ENCODE measurements at regions not wholly inside any gene's neighbourhood (a gene's known extent, or its start where the extent isn't known, plus 50 kb on each side); places are given as distances from the start of the nearest gene placed in this dataset.

DNA sequence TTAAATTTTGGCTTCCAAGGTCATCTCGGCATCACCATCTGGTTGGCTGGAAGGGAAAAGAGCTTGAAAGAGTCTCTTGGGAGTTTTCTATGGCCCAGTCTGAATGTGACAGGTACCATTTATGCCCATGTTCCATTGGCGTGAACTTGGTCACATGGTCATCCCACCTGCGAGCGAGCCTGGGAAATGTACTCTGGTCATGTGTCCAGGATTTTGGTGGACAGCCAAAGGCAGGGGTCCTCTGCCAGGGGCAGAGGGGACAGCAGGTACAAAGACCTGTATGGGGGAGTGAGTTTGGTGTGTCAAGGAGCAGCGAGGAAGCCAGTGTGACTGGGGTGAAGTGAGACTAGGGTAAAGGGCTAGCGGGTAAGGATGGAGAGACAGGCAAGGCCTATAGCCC is 112.6 kb downstream of the CDC5L start:
- no peak for DNase-seq (ENCODE audit: low read depth in 3 of 3)

DNA sequence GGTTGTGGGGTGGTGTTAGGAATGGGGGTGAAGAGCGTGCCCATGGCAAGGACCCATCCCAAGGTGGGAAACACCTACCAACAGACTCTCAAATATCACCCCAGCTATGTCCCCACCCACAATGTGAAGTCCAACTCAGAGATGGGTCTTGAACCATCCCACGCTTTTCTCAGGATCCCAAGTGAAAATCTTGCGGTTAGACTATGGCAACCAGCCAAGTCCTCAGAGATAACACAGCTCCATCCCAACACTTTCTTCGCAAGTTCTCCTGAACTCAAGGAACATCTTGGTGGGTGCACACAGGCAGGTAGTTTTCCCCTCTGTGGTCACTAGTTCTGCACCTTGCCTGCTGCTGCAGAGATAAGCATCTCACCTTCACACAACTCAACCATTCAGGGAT is 116.0 kb downstream of the CDC5L start:
- no peak for DNase-seq (ENCODE audit: low read depth in 3 of 3)

DNA sequence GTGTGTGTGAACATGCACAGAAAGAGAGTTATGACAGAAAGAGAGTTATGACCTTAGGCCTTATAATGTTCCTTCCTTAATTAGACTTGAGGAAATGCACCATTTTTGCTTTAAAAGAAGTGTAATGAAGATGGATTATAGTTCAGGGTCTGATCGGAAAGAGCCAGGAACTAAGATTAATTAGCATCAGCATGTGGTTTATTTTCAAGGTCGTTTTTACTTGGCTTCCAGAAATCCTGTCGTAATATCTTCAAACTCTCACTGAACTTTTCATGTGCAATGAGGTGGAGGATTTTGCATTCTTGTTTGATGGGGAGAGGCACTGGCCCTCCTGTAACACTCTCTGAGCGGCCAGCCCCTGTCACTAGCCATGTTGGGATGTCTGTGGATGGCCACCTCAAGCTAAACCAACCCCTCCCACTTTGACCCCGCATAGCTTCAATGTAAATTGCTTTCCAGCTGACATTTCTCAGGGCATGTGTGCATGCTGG is 116.8 kb downstream of the CDC5L start:
- no peak for DNase-seq (ENCODE audit: low read depth in 3 of 3)

DNA sequence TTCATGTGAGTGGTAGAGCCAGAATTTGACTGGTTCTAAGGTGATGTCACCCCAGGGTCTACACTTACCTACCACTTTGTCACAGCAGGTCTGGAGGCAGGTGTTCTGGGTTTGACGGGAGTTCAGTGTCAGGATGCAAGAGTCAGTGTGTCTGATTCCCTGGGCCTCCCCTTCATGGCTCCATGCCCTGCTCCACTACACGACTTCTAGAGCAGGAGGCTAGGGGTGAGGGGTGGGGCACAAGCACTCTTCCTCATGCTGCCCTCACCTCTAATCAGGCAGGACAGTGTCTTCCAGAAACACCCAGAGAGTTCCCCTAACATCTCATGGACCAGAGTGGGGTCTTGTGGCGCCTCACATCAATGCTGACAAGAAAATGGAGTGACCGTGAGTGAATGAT is 118.2 kb downstream of the CDC5L start:
- DNase-seq (ENCODE audit: low read depth in 3 of 3) = no peak

DNA sequence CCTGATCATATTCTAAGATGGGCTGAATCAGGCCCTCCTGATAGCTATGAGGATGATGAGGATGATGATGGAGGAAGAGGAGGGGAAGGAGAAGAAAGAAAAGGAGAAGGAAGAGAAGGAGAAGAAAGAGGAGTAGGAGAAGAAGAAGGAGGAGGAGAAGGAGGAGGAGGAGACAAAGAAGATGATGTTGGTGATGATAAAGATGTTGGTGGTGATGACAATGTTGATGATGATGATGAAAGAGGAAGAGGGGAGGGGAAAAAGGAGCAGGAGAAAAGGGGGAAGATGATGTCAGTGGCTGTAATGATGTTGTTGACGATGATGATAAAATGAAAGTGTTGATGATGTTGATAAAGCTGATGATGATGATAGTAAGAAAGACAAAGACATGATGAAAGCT is 119.5 kb downstream of the CDC5L start:
- no peak for DNase-seq (ENCODE audit: low read depth in 3 of 3)

DNA sequence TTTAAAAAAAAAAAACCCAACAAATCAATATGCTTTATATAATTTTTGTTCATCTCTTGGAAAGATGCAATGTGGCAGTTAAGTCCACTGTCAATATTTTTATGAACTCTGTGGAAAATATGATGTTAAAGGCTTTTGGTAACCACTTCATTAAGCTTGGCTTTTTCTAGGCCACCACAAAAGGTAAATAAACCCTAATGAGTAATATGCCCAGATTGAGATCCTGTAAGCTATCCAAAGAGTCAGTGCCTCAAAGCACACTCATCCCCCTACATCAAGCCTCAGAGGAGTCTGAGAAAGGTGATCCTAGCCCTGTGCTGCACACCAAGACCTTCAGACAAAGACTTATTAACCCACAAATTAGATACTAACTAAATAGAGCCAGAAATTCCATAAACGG is 121.1 kb downstream of the CDC5L start:
- DNase-seq (ENCODE audit: low read depth in 3 of 3) = no peak

DNA sequence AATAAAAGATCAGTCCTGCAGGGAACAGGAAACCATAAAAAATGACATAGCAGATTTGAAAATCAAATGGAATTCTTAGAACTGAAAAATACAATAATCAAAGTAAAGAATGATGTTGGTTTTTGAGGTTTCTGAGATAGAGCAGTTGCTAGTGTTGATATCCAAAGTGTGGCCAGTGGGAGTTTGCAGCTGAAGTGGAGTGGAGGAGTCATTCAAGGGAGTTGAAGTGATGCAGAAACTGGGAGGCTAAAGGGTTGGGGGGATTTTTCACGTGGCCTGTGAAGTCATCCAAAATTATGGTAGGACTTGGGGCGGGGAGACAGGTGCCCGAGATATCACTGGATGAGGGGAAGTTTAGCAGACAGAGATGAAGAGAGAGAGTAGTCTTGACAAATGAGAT is 123.6 kb downstream of the CDC5L start:
- no peak for DNase-seq (ENCODE audit: low read depth in 3 of 3)

DNA sequence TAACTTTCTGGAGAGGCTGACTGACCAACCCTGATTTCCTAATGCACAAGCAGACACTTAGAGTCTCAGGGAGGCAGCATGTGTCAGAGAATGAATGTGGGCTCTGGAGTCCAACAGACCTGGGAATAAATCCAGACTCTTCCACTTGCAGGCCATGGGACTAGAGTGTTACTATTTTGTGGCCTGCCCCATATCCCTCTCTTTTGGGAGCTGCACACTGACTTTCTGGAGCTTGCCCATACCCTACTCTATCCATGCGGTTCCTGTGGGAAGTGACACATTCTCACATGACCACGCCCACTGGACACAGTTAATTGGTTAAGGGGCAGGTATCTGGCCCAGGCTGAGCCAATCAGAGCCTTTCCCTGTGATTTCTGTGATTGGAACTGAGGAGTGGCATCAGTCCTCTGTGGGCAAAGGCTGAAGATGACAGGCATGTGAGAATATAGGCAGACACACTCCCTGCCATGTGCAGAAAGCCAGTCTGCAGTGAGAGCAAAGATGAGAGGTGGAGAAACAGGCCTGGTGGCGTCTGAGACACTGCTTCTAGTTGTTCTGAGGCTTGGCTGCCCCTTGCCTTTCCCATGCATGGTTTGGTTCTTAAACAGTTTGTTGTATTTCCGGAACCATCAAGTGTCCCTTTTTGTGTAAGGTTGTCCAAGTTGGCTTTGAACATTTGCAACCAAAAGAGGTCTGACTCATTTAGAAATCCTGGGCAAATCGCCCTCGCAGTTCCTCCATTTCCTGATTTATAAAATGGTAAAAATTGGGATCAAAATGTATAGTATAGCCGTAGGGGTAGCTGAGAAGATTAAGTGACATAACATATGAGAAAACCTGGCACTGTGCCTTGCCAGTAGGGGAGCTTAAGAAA is 125.6 kb downstream of the CDC5L start:
- no peak for DNase-seq (ENCODE audit: low read depth in 3 of 3)

DNA sequence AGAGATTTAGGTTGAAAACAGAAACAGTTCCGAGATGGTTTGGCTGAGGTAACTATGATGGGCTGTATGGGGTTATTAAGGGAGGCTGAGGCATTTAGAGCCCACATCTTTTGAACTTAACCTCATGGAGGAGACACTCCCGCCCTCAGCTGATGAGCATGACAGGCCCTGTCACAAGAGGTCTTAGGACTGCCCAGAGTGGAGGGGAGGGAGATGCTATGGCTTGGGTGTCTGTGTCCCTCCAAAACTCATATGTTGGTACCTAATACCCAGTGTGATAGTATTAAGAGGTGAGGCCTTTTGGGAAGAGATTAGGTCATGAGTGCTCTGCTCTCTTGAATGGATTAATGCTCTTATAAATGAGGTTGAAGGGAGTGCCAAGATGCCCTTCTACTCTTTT is 126.6 kb downstream of the CDC5L start:
- no peak for DNase-seq (ENCODE audit: low read depth in 3 of 3)

DNA sequence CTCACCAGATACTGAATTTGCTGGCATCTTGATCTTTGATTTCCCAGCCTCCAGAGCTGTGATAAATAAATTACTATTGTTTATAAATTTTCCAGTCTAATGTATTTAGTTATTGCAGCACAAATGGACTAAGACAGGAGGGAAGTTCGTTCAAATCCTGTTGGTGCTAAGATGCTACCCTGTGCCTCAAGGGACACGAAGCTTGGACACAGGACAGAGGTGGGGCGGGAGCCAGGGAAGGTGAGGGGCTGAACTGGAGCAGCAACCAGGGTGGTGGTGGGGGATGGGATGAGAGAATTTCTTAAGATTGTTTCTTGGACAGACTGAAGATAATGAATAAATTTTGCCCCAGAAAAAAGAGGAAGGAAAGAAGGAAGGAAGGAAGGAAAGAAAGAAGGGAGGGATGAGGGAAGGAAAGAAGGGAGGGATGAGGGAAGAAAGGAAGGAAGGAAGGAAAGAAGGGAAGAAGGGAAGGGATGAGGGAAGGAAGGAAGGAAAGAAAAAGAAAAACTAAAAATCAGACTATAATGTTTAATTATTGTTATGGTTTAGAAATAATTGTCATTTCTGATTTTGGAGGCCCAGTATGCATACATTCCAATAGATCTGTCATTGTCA is 127.2 kb downstream of the CDC5L start:
- DNase-seq (ENCODE audit: low read depth in 3 of 3) = no peak

DNA sequence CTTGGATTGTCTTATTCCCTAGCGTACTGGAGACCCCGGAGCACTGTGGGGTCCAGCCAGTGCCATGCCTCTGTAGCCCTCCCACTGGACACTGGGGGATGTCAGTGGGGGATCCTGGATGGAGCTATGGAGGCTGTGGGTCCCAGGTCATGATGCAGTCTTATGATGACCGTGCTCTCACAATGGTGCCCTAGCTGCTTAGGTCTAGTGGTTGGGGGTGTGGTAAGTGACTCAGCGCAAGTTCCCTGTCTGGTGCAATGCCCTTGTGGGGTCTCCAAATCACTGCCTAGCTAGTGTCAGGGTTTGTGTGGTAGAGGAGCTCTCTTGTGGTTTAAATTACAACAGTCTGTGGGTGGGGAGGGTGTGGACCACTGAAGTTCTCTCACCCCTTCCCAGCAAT is 135.4 kb downstream of the CDC5L start:
- no peak for DNase-seq (ENCODE audit: low read depth in 3 of 3)

DNA sequence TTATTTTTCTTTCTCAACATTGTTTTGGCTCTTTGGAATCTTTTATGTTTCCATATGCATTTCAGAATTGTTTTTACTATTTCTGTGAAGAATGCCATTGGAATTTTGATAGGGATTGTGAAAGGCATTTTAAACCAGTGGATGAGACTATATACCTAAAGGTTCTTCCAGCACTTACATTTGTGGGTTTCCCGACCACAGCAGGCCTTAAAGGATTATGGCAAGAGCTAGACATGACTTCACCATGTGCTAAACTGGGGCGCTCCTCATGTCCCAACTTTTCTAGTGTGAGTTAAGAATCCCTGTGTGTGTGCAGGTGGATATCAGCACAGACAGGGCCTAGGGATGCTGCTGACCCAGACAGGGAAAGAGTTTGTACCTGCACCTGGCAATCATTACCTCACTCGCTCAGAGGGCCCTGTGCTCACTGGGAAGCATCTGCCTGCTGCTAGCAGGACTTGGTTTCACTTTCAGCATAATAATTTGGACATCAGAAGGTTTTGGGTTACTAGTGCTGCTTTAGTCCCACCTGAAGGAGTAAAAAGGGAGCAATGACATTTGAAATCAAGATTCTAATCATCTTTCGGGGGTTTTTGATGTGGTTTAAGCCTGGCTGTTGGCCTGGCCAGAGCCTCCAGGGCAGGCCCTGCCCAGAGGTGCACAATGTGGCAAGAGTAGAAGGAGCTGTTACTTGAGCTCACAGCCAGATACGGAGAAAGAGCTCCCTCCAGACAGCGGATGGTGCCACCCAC is 137.1 kb downstream of the CDC5L start:
- DNase-seq (ENCODE audit: low read depth in 3 of 3) = no peak

DNA sequence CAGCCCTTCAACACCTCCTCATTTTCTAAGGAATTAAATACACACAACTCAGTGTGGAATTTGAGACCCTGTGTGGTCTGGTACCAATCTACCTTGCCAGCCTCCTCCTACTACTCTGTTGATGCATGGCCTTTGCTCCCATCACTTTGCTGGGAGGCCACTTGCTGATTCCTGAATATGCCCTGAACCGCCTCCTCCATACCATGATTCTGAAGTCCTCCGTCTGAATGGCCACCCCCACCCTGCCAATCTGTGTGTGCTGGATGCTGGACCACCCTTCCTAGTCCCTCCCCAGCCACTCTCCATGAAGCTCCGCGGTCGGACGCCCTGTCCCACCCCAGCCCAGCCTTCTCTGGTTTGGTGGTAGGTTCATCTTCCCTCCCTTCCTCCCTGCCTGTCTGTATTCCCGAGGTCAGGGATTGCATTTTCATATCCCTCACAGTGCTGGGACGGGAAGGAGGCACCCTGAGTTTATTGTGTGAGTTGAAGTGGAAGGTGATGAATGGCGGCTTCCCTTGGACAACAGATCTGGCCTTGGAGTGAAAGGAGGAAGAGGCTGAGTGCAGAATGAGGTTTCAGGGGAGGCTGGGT is 138.3 kb downstream of the CDC5L start:
- DNase-seq (ENCODE audit: low read depth in 3 of 3) = no peak

DNA sequence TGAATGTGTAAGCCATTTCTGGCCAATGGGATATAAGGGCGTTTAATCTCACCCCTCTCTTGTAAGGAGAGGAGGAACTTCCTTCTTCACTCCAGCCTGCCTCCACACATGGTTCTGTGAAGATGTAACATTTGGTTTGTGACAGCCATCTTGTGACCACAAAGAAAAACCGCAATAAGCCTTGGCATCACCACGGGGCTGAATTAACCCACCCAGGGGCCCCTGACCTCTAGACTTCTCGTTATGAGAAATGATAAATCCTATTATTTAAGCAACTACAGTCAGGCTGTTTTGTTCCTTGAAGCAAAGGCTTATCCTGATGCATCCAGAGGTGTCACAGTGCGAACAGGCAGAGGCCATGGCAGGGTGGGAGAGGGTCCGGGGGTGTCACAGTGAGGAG is 139.7 kb downstream of the CDC5L start:
- no peak for DNase-seq (ENCODE audit: low read depth in 3 of 3)

DNA sequence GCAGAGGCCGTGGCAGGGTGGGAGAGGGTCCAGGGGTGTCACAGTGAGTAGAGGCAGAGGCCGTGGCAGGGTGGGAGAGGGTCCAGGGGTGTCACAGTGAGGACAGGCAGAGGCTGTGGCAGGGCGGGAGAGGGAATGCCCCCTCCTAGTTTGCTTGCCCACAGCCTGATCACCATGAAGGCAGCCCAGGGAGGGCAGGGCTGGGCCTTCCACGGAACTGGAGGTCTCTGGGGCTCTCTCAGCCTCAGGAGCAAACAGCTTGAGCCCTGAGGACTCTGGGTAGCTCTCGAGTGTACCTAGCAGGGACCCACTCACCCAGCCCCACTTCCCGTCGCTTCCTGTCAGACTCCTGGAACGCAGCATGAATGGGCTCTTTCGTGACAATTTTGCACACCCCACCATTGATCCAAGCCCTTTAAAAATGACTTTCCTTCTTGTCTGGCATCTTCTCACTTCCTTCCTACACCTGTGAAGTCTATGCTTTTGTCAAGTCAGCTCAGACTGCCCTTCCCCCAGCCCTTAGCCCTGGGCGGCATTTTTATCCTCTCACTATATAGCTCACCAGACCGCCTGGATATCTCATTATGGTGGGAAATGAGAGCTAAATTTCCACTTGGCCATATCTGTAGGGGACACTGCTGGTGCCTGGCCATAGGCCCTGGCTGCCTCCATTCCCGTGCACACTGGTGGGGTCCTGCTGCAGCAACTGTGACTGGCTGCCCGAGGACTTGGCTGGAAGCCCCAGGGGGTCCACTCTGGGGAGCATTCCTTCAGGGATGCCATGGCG is 140.3 kb downstream of the CDC5L start:
- DNase-seq (ENCODE audit: low read depth in 3 of 3) = no peak

DNA sequence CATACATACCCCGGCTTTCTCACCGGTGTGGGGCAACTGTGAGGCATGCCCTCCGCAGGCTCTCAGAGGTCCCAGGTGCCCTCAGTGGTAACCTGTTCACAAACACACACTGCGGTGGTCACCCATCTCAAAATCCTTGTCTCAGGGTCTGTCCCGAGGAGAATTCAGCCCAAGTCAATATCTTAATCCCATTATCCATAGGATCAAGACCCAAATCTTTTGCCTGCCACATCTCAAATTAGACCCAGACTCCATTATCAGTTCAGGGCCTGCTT is 140.8 kb downstream of the CDC5L start:
- DNase-seq (ENCODE audit: low read depth in 3 of 3) = no peak

DNA sequence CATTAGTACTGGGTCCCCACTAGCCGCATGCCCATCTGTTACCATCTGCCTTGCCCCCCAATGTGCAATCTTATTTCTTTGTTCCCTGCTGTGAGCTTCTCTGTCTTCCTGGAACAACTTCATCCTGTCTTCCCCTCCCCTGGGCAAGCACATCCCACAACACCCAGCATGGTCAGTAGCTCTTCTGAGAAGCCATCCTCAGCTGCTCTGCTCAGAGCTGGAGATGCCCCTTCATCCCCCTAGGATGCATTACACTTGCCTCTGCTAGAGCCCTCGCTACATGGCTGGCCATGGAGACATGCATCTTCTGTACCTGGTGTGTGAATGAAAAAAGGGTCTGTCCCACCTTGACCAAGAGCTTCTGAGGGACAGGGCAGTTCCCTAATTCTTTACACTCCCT is 141.2 kb downstream of the CDC5L start:
- DNase-seq (ENCODE audit: low read depth in 3 of 3) = no peak

DNA sequence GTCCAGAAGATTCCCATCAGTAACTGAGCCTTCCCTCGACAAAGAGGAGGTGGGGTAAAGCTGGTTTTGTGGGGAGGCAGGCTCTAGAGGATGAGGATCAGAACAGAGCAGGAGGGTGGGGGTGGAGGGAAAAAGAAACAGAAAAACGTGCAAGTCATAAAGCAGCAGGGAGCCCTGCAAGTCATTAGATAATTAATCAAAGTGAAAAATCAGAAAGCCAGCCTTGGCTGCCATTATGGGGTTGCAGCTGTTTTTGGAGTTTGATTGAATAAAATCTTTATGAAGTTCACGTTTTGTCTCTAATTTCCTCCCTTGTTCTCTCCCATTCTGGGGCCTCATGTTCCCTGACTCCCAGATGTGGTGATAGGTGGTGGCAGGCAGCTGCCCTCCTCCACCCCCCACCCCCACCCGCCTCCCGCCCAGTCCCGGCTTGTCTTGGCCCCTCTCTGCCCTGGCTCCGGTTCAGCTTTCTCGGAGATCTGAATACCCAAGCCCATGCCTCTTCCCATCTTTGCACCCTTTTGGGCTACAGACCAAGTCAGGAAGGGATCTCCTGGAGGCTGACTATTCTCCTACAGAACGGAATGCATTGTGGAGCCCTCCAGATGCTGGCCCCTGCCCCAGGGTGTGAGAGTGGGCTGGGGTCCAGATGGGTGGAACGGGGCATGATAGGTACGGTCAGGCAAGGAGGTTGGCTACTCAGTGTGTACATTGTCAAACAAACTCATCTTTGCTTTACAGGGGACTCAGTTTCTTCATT is 141.8 kb downstream of the CDC5L start:
- DNase-seq (ENCODE audit: low read depth in 3 of 3) = no peak

DNA sequence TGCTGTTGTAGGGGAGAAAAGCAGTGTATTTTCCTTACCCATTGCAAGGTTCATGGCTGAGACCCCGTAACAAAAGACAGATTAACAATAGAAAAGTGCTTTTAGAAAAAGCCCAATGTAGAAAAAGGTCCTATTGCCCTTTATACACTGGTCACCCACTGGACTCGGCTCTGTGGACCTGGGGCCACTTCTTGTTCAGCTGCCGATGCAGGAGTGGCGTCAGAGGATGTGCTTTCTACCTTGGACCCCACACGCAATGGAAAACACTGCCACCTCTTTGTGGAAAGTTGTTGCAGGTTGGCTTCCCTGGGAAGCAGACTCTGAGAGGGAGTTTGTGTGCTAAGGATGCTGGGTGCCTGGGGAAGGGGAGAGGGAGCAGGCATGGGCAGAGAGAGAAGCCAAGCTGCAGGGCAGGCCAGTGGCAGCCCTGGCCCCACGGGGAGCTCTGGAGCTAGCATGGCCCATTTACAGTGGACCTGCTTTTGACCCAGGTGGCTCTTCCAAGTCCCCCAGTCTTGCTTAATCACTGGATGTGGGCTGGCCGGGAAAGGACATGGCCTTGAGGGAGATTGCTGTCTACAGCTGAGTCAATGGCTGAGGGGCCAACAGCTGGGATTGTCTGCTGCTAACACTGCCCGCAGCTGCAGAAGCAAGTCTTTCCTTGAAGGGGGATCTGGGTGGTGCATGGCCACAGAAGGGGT is 142.9 kb downstream of the CDC5L start:
- no peak for DNase-seq (ENCODE audit: low read depth in 3 of 3)

DNA sequence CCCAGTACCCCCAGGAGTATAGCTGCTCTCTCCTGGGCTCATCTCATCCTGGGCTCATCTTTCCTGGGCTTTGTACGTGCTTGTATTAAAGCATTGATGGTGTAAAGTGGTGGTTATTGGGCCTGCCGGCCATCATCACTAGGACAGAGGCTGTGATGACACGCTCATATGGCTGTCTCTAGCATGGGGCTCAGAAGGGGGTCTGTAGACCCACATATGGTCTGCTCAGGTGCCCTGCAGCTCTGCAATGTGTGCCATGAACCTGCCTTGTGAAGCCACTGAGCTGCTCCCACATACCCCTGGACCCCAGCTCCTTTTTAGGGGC is 143.4 kb downstream of the CDC5L start:
- no peak for DNase-seq (ENCODE audit: low read depth in 3 of 3)

All from stimulated activated CD4-positive, alpha-beta T cell treated with anti-CD3 and anti-CD28 coated beads, TNF-alpha, amount 100 ng/mL, for 4 hours (primary cell).